ENCODE measurements at regions not wholly inside any gene's neighbourhood (a gene's known extent, or its start where the extent isn't known, plus 50 kb on each side); places are given as distances from the start of the nearest gene placed in this dataset.

- TF ChIP-seq CTCF (CRISPR knock-in tag; IDR thresholded peaks at IDR 0.05) (no peak), LRRFIP1 (CRISPR knock-in tag; conservative IDR thresholded peaks at IDR 0.05) (no peak), FOXA3 (CRISPR knock-in tag; IDR thresholded peaks at IDR 0.05) (no peak)
These were observed 59.2 kb upstream of the CISTR start (continued) for GRCh38 chr12:53810950-53811349.

GRCh38 chr12:53811606-53812005 lies 59.8 kb upstream of the CISTR start:
- 48% methylated on average over 8 of the region's 8 CpGs for WGBS (ENCODE audit: low lambda C conversion rate)
- no TSS peak for BruUV-seq (replicated peaks)
- Histone ChIP-seq H3K4me3 (replicated peaks in 1 of 3; ENCODE audit: insufficient read depth in 1 of 3, low read depth in 2 of 3, low read length in 3 of 3) (no peak overlapping the region), H4K20me1 (ENCODE audit: insufficient read depth, low read length) (no peaks in the 10 kb centered on the region), H3K79me2 (ENCODE audit: insufficient read depth, low read length) (no peaks in the 10 kb centered on the region), H3K9ac (ENCODE audit: insufficient read depth, low read depth, low read length) (no peak overlapping the region), H3K4me2 (ENCODE audit: low read depth, low read length) (no peak overlapping the region), H3K4me1 (ENCODE audit: insufficient read depth, low read length) (peaks cover 28% of the 10 kb centered on the region), H3K36me3 (replicated peaks in 1 of 2; ENCODE audit: control insufficient read depth in 1 of 2, insufficient read depth in 2 of 2, low read length in 2 of 2) (no peaks in the 10 kb centered on the region), H3K9me3 (ENCODE audit: low read length) (no peaks in the 10 kb centered on the region), H3K27me3 (ENCODE audit: control insufficient read depth in 1 of 2, insufficient read depth in 2 of 2, low read length in 2 of 2) (peaks cover 0 to 6% of the 10 kb centered on the region in 2 experiments; a peak in 2 of 5 replicates), H3K27ac (ENCODE audit: extremely low read length, insufficient read depth, low read length) (no peak overlapping the region), H2AFZ (ENCODE audit: low read length) (no peak overlapping the region)
- intact Hi-C loops (cut with micrococcal nuclease; ENCODE audit: unreplicated experiment), result no loop called here
- DNase-seq (ENCODE audit: low spot score) (no peak), FAIRE-seq (no peak), ATAC-seq (no peak)
- TF ChIP-seq ZSCAN22 (CRISPR knock-in tag; IDR thresholded peaks at IDR 0.05) (no peak), KAT2B (IDR thresholded peaks at IDR 0.05; ENCODE audit: borderline replicate concordance, low read depth, low read length) (no peak), ZNF615 (CRISPR knock-in tag; IDR thresholded peaks at IDR 0.05; ENCODE audit: borderline replicate concordance) (no peak), ZNF800 (CRISPR knock-in tag; IDR thresholded peaks at IDR 0.05) (no peak), RFXAP (CRISPR knock-in tag; IDR thresholded peaks at IDR 0.05; ENCODE audit: borderline replicate concordance) (no peak), CENPX (CRISPR knock-in tag; IDR thresholded peaks at IDR 0.05) (no peak)
- in situ Hi-C loops (cut with HindIII; ENCODE audit: extremely low pct_ligation_motif_present, low pct_unique_long_range_greater_than_20kb), result no loop called here
- ChIA-PET POLR2A (no interaction called here), CTCF (ENCODE audit: low intra/inter-chr PET ratio, low total read pairs) (no interaction called here)

All from HepG2 (cell line).